ENCODE measurements at regions not wholly inside any gene's neighbourhood (a gene's known extent, or its start where the extent isn't known, plus 50 kb on each side); places are given as distances from the start of the nearest gene placed in this dataset.

GRCh38 chr10:121032460-121032859 is 181.3 kb downstream of the WDR11 start:
- no peak for DNase-seq (ENCODE audit: low spot score)

- DNase-seq (ENCODE audit: low spot score) = no peak
Observed at GRCh38 chr10:121033366-121033765, 182.2 kb downstream of the WDR11 start.

- no peak for DNase-seq (ENCODE audit: low spot score)
Observed at GRCh38 chr10:121036431-121036830, 185.3 kb downstream of the WDR11 start.

- no peak for DNase-seq (ENCODE audit: low spot score)
Observed at GRCh38 chr10:121041499-121041898, 190.3 kb downstream of the WDR11 start.

GRCh38 chr10:121041906-121042305 is 190.7 kb downstream of the WDR11 start:
- DNase-seq (ENCODE audit: low spot score) = no peak

- no peak for DNase-seq (ENCODE audit: low spot score)
Observed at GRCh38 chr10:121042342-121042741, 191.2 kb downstream of the WDR11 start.

- DNase-seq (ENCODE audit: low spot score) = no peak
Observed at GRCh38 chr10:121043124-121043849, 192.1 kb downstream of the WDR11 start.

- no peak for DNase-seq (ENCODE audit: low spot score)
Observed at GRCh38 chr10:121048749-121049148, 197.6 kb downstream of the WDR11 start.

- no peak for DNase-seq (ENCODE audit: low spot score)
Observed at GRCh38 chr10:121049489-121049888, 198.3 kb downstream of the WDR11 start.

- DNase-seq (ENCODE audit: low spot score) = no peak
Observed at GRCh38 chr10:121049923-121050322, 198.8 kb downstream of the WDR11 start.

GRCh38 chr10:121051171-121051570 is 200.0 kb downstream of the WDR11 start:
- no peak for DNase-seq (ENCODE audit: low spot score)

GRCh38 chr10:121051696-121052279 is 200.6 kb downstream of the WDR11 start:
- DNase-seq (ENCODE audit: low spot score) = no peak

- no peak for DNase-seq (ENCODE audit: low spot score)
Observed at GRCh38 chr10:121053151-121053550, 202.0 kb downstream of the WDR11 start.

GRCh38 chr10:121054874-121055273 is 203.7 kb downstream of the WDR11 start:
- no peak for DNase-seq (ENCODE audit: low spot score)

GRCh38 chr10:121057269-121057668 is 206.1 kb downstream of the WDR11 start:
- no peak for DNase-seq (ENCODE audit: low spot score)

GRCh38 chr10:121058082-121058481 is 206.9 kb downstream of the WDR11 start:
- no peak for DNase-seq (ENCODE audit: low spot score)

GRCh38 chr10:121059351-121059750 is 208.2 kb downstream of the WDR11 start:
- no peak for DNase-seq (ENCODE audit: low spot score)

GRCh38 chr10:121062115-121062514 is 211.0 kb downstream of the WDR11 start:
- DNase-seq (ENCODE audit: low spot score) = no peak

- no peak for DNase-seq (ENCODE audit: low spot score)
Observed at GRCh38 chr10:121063744-121064143, 212.6 kb downstream of the WDR11 start.

- no peak for DNase-seq (ENCODE audit: low spot score)
Observed at GRCh38 chr10:121064491-121064890, 213.3 kb downstream of the WDR11 start.

- DNase-seq (ENCODE audit: low spot score) = no peak
Observed at GRCh38 chr10:121065330-121065729, 214.2 kb downstream of the WDR11 start.

- DNase-seq (ENCODE audit: low spot score) = no peak
Observed at GRCh38 chr10:121069061-121069850, 218.1 kb downstream of the WDR11 start.
